GM18507 (cell line): ENCODE measurements at regions not wholly inside any gene's neighbourhood (a gene's known extent, or its start where the extent isn't known, plus 50 kb on each side); places are given as distances from the start of the nearest gene placed in this dataset.

Experiments
- DNase-seq: peaks from one replicate; pipeline ENCODE4 v3.0.0; 2011; ENCODE audit warnings: low read depth; ENCODE audit not compliant: insufficient read length; ENCODE audit errors: extremely low spot score
- FAIRE-seq: peaks from 2 replicates; lab custom pipeline; 2011; peaks lifted over from hg19 to GRCh38; lab: Jason Lieb, UNC

GRCh38 chr1:11373029-11373894 lies 100.3 kb downstream of the UBIAD1 start:
- no peak for FAIRE-seq
- DNase-seq = no peak

GRCh38 chr1:11373895-11374747 lies 101.1 kb downstream of the UBIAD1 start:
- DNase-seq (no peak), FAIRE-seq (peak; percentile 62)

DNA sequence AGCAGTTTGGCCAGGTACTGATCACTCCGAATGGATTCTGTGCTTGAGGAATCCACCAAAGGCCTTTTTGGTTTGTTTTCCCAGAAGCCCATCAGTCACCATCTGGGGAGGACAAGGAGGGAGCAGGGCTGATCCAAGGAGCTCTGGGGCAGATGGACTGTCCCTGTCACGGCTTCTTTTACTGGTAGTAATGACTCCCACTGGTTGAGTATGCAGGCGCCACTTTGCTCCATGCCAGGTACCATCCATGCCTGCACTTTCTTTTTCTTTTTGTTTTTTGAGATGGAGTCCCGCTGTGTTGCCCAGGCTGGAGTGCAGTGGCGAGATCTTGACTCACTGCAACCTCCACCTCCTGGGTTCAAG lies 101.7 kb downstream of the UBIAD1 start:
- DNase-seq (no peak), FAIRE-seq (no peak)

GRCh38 chr1:11377001-11377583 lies 101.9 kb upstream of the DISP3 start:
- DNase-seq (no peak), FAIRE-seq (no peak)

DNA sequence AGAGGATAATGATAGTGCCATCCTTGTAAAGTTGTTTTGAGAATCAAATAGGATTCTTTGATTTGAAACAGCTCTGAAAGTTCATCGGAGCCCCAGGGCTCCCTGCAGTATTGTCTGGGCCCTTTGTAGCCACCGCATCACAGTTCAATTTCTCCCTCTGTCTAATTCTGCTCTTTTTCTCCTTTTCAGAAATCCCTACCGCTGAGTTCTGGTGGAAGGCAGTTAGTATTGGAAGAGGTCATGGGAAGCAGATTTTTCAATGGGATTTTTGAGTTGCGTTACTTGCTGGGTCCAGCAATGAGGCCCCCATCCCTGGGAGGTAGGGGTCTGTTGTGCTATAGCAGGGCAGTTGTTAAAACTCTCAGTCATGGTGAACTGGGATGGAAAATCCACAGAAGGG lies 101.0 kb upstream of the DISP3 start:
- no peak for DNase-seq
- no peak for FAIRE-seq

DNA sequence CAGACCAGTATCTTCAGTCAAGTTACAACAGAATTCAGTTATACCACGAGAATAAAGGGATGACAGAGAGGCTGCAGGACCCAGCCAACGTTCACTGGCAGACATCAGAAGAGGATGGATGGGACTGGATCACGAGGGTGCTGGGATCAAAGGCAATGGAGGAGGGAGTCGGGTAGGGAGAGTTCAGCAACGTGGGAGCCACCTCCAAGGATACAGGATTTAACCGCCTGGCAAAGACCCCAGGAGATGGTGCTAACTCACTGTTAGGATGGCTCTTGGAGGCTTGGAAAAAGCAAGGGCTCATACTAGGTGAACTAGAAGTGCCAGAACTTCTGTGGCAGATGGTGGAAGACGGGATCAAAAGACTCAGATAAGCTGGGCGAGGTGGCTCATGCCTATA lies 99.1 kb upstream of the DISP3 start:
- DNase-seq (no peak), FAIRE-seq (no peak)

GRCh38 chr1:11380500-11380899 lies 98.5 kb upstream of the DISP3 start:
- FAIRE-seq (no peak), DNase-seq (no peak)

- FAIRE-seq = no peak
- DNase-seq = no peak
Observed at GRCh38 chr1:11383553-11384169, 95.3 kb upstream of the DISP3 start.

GRCh38 chr1:11384170-11384554 lies 94.8 kb upstream of the DISP3 start:
- FAIRE-seq (peak; percentile 73), DNase-seq (no peak)

DNA sequence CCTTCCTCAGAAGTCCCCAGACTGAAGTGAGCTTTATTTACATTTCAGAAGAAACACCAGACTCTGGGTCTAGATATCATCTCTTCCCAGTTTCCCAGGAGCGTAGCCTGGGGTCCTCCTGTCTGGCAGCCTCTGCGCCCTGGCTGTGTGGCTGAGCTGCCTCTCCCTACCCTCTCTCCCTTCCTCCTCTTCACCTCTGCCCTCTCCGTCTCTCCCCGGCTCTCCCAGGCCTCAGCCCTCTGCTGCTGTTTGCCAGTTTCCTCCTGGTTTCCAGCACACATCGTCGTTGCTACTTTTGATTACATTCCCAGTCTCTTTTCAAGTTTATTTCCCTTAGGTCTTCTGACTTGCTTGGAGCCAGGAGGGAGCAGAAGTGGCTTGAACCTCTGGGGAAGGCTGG lies 91.1 kb upstream of the DISP3 start:
- no peak for FAIRE-seq
- DNase-seq = no peak

- no peak for DNase-seq
- FAIRE-seq = no peak
Observed at GRCh38 chr1:11388617-11389016, 90.3 kb upstream of the DISP3 start.

- DNase-seq = no peak
Observed at GRCh38 chr1:11391327-11391726, 87.6 kb upstream of the DISP3 start.

DNA sequence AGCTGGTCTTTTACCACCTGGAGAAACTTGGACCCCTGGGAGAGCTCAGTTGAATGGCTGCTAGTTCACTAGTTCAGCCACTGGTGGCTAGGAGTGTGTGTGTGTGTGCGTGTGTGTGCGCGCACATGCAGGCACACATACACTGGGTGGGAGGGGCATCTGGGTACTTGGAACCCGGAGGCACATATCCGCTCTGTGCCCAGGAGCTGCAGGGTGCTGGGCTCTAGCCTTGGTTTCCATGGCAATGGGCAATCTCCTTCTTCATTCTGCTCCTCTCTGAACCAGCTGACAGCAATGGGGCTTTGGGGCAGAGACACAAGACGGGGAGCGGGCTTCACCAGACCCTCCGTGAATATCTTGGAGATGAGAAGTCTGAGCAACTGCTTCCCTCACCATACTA lies 87.1 kb upstream of the DISP3 start:
- DNase-seq (no peak), FAIRE-seq (no peak)

More at GRCh38 chr1:11391327-11391726, 87.6 kb upstream of the DISP3 start:
- no peak for FAIRE-seq

DNA sequence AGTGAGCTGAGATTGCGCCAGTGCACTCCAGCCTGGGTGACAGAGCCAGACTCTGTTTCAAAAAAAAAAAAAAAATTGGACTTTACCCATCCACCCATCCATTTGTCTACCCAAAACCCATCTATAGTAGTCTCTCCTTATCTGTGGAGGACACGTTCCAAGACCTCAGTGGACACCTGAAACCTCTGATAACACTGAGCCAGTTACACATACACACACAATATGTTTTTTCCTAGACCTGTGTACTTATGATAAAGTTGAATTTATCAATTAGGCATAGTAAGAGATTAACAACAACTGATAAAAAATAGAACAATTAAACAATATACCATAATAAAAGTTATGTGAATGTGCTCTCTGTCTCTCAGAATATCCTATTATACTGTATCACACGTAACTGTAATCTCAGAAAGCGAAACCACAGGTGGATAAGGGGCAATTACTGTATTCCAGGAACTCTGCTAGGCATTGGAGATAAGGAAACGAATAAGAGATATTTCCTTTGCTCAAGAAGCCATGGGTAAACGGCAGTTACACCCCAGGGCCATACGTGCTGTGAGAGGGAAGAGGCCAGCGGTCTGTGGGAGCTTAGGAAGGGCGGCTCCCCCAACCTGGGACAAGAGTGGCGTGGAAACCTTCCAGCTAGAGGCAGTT lies 84.2 kb upstream of the DISP3 start:
- FAIRE-seq (no peak), DNase-seq (no peak)

- no peak for FAIRE-seq
Observed at GRCh38 chr1:11395616-11396015, 83.3 kb upstream of the DISP3 start.

DNA sequence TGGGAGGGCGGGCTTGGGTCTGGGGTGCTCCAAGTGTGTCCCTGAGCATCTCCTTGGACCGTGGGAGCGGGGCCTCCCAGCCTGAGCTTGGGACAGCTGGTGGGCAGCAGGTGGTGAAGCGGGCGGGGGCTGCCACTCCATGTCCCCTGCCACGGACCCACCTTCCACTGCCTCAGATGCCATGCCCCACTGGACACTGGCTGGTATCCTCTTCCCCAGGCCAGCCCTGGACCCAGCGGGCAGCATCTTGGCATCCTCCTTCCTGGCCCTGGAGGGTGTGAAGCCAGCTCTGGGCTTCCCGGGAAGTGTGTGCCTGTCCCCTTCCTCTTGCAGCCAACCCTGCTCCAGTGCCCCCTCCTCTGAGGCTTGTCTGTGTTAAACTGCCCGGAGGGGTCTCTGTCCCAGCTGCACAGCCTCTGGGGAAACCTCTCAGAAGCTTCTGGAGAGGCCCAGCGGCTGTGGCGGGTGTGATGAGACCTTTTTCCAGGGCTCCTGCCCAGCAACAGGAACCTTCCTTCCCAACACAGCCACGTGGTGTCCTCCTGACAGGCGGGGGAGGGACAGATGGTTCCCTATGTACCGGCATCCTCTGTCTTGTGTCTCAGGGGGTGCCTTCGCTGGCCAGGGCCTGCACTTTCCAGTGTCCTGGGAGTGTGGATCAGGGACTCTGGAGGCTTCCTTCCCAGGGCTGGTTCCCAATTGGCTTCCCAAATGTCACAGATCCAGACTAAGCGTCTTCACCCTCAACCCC lies 81.6 kb upstream of the DISP3 start:
- DNase-seq (no peak), FAIRE-seq (no peak)

More at GRCh38 chr1:11395616-11396015, 83.3 kb upstream of the DISP3 start:
- no peak for DNase-seq

DNA sequence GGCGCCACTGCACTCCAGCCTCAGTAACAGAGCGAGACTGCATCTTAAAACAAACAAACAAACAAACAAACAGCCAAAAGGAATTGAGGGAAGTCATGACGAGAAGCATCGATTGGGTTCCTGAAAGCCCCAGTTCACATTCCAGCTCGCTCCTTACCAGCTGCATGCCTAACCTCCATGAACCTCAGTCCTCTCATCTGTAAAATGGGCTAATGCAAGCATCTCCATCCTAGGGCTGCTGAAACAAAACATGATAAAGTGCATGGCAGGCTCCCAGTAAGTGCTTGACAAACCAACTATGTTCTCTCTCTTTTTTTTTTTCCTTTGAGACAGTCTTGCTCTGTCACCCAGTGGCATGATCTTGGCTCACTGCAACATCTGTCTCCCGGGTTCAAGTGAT lies 79.7 kb upstream of the DISP3 start:
- DNase-seq (no peak), FAIRE-seq (no peak)

DNA sequence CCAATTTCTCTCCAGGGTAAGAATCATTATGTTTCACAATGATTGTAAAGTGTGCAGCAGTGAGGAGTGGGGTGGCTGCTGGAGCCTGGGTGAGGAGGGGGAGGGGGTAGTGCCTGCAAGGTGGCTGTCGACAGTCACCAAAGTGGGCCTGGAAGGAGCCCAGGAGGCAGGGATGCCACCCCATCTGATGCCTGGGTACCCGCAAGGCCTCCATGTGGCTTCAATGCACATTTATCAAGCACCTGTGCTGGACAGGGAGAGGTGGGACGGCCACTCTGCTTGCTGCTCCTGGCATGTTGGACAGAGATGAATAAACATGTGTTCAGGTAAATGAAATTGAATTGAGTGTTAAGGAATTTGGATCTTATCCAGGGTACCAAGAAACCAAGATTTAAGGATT lies 78.8 kb upstream of the DISP3 start:
- no peak for DNase-seq
- FAIRE-seq = no peak

- FAIRE-seq = no peak
- DNase-seq = no peak
Observed at GRCh38 chr1:11400567-11400966, 78.4 kb upstream of the DISP3 start.
